ENCODE measurements at regions not wholly inside any gene's neighbourhood (a gene's known extent, or its start where the extent isn't known, plus 50 kb on each side); places are given as distances from the start of the nearest gene placed in this dataset.

GRCh38 chr2:5328826-5329225 lies 363.4 kb upstream of the SOX11 start:
- no peak for DNase-seq (ENCODE audit: low read depth)
- H3K4me3 ChIP-seq (ENCODE audit: low read depth, low read length) = no peak overlapping the region
- TF ChIP-seq, protein P1, sequence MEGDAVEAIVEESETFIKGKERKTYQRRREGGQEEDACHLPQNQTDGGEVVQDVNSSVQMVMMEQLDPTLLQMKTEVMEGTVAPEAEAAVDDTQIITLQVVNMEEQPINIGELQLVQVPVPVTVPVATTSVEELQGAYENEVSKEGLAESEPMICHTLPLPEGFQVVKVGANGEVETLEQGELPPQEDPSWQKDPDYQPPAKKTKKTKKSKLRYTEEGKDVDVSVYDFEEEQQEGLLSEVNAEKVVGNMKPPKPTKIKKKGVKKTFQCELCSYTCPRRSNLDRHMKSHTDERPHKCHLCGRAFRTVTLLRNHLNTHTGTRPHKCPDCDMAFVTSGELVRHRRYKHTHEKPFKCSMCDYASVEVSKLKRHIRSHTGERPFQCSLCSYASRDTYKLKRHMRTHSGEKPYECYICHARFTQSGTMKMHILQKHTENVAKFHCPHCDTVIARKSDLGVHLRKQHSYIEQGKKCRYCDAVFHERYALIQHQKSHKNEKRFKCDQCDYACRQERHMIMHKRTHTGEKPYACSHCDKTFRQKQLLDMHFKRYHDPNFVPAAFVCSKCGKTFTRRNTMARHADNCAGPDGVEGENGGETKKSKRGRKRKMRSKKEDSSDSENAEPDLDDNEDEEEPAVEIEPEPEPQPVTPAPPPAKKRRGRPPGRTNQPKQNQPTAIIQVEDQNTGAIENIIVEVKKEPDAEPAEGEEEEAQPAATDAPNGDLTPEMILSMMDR (IDR thresholded peaks at IDR 0.05; ENCODE audit: insufficient read depth, low read length) = no peak

- no peak for DNase-seq (ENCODE audit: low read depth)
- no peak overlapping the region for H3K4me3 ChIP-seq (ENCODE audit: low read depth, low read length)
- TF ChIP-seq, protein P1 (IDR thresholded peaks at IDR 0.05; ENCODE audit: insufficient read depth, low read length) = no peak
Observed at GRCh38 chr2:5329763-5330162, 362.4 kb upstream of the SOX11 start.

- H3K4me3 ChIP-seq (ENCODE audit: low read depth, low read length) = no peak overlapping the region
- TF ChIP-seq, protein P1 (IDR thresholded peaks at IDR 0.05; ENCODE audit: insufficient read depth, low read length) = no peak
- no peak for DNase-seq (ENCODE audit: low read depth)
Observed at GRCh38 chr2:5330961-5331360, 361.2 kb upstream of the SOX11 start.

DNA sequence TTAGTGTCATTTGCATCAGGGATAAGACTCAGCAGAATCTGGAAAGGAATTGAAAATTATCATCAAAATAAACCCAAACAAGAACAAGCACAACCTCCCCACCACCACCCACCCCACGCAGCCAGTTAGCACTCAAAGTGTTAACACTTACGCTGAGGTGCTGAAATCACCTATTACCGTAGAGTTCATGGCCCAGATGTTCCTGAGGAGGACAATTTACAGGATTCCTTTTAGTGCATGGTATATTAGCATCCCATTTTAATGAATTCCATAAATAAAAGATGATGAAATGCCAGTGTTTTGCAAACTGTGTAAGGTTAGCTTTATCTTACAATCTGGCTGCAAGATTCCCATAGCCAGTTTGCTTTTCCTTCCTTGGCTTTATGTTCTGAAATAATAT lies 359.3 kb upstream of the SOX11 start:
- TF ChIP-seq, protein P1 (IDR thresholded peaks at IDR 0.05; ENCODE audit: insufficient read depth, low read length) = no peak
- no peak for DNase-seq (ENCODE audit: low read depth)
- H3K4me3 ChIP-seq (ENCODE audit: low read depth, low read length) = no peak overlapping the region

GRCh38 chr2:5339473-5339872 lies 352.7 kb upstream of the SOX11 start:
- no peak overlapping the region for H3K4me3 ChIP-seq (ENCODE audit: low read depth, low read length)
- DNase-seq (ENCODE audit: low read depth) = no peak
- TF ChIP-seq, protein P1 (IDR thresholded peaks at IDR 0.05; ENCODE audit: insufficient read depth, low read length) = no peak

- H3K4me3 ChIP-seq (ENCODE audit: low read depth, low read length) = no peak overlapping the region
- no peak for DNase-seq (ENCODE audit: low read depth)
- TF ChIP-seq, protein P1 (IDR thresholded peaks at IDR 0.05; ENCODE audit: insufficient read depth, low read length) = no peak
Observed at GRCh38 chr2:5343785-5344335, 348.3 kb upstream of the SOX11 start.

GRCh38 chr2:5352286-5352685 lies 339.9 kb upstream of the SOX11 start:
- no peak overlapping the region for H3K4me3 ChIP-seq (ENCODE audit: low read depth, low read length)
- DNase-seq (ENCODE audit: low read depth) = no peak
- TF ChIP-seq, protein P1 (IDR thresholded peaks at IDR 0.05; ENCODE audit: insufficient read depth, low read length) = no peak
